Middle frontal gyrus (tissue), 1 donor: ENCODE measurements at regions not wholly inside any gene's neighbourhood (a gene's known extent, or its start where the extent isn't known, plus 50 kb on each side); places are given as distances from the start of the nearest gene placed in this dataset.
"Not testable (repeated sequence)": the region's sequence is repeated elsewhere in the genome, so short reads cannot be mapped to it uniquely, and the experiment has no call there.

Experiments used
- DNase-seq: peaks from one replicate; pipeline ENCODE4 v3.0.0-alpha.2; 2015; ENCODE audit warnings: low spot score; ENCODE audit errors: extremely low spot score

DNA sequence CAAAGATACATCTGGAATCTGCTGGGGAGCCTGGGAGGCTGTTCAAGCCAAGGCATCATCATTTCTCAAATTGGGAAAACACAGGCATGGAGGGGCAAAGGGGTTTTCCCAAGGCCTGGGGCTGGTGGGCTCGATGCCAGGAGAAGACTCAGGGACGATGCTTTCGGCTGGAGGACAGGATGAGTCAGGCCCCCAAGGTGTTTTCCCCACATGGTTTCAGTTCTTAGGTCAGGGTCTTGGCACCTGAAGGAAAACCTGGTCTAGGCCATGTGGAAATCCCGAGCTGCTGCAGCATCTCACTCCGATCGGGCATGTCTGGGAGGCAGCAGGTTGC, 348.1 kb downstream of the CDC5L start:
- no peak for DNase-seq

DNA sequence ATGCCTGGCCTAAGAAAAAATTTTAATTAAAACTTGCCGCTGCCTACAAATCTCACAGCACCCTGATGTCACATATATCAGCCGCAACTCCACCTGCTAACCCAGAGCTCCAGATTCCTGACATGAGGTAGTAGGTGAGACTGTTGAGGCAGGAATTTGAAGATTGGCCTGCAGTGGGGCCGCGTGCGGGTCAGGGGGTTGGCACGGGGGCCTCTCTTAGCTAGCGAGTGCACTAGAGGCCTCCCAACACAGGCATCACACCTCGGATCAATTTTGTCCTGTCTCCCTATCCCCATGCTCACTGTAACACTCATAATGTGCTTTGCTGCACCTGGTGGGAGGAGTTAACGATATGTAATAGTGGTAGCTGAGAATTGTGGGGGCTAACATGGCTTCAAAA, 349.8 kb downstream of the CDC5L start:
- DNase-seq: no peak

DNA sequence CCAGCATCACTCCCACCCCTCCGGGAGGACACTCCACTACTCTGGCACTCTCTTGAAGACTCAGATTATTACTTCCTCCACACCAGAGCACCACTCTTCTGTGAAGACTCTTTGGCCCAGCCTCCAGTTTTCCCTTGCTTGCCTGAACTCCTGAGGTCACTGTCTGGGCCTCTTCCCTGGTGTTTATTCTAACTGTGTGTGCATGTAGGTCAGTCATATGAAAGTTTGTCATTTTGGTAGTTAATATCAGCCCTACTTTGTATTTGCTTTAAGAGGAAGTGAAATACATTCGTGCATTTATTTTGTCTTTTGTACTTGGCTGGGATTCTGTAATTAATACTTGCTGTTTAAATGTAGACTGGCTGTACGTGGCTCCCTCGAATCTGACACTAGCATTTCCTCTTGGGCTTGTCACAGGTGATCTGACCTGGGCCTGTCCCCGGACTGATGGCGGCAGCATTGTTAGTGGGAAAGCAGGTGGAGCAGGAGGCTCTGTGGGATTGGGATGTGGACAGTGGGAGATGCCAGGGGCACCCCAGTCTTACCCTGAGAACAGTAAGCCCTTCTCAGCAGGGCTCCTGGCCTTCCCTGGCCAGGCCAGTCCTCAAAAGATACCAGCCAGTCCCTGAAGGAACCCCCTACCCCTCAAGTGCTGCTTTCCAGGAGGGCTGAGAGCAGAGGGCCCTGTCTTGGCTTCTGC, 350.5 kb downstream of the CDC5L start:
- no peak for DNase-seq

DNA sequence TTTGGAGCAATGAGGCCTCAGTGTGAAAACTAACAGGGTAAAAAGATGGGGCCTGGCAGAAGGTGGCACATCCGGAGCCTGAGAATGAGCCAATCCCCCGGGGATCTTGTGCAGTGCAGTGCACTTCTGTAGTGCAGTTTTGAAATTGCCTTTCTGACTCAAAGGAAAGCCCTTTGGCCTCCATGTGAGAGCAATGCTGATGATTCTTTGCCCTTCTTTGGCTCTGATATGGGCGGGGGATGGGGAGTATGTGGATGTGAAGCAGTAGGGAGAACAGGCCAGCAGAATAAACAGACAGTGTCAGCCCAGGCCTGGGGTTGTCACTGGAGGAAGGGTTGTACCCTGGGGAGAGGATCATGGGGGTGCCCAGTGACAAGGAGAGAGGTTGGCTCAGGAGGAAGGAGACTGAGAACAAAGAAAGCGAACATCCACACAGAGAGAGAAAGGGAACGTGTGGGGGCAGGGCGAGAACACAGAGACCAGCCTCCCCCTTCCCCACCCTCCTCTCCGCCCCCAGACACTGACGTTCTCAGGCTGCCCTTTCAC, 351.2 kb downstream of the CDC5L start:
- DNase-seq: no peak

DNA sequence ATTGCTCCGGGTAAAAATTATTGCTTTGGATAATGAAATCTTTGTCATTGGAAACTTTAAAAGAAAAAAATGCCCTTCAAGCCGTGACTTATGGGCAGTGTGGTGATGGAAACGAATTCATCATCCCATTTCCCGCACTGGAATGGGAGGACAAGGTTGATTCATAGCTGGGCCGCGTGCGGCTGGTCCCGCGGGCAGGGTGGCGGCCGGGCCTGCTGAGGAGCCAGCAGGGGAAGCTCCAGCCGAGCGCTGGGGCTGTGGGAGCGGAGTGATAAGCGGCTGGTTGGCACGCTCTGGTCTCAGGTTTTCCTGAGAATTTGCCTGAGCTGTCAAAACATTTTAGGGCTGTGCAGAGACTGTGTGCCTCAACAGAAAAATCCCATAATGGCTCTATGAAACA, 351.7 kb downstream of the CDC5L start:
- DNase-seq: no peak

DNA sequence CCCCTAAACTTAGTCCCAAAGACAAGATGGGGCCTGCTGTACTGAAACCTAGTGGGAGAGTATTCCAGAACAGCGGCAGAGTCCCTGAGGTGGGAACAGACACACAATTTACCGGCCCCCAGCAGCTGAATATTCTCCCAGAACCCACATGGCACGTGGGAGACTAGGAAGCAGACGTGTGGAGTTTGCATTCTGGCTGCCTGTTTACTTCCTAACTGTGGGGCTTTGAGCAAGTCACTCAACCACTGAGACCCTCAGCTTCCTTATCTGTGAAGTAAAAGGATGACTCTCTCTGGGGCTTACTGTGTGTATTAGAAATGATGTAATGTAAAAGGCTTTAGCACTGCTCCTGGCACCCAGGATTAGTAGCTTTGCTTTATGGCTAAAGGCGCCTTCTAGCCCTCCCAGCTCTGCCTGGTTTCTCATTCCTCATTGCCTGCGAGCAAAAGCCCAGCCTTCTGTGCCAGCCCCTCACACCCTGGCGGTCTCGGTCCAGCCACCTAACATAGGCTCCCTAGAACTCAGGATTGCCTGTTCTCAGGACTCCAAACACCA, 353.1 kb downstream of the CDC5L start:
- DNase-seq: no peak

DNA sequence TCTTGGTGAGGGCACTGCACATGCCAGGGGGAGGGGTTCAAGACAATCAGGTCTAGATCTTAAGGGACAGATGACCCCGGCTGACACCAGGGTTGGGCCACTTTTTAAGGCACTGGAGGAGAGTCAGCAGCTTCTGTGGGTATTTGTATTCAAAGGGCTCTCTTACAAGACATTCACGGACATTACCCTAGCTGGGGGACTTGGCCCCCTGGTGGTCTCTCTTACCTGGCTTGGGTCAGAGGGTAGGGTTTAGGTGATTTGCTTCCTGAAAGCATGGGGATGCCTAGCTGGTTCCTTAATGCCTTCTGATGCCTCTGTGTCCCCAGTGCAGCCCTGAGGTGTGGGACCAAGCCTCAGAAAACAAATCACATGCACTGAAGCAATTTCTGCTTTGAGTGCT, 354.7 kb downstream of the CDC5L start:
- no peak for DNase-seq

DNA sequence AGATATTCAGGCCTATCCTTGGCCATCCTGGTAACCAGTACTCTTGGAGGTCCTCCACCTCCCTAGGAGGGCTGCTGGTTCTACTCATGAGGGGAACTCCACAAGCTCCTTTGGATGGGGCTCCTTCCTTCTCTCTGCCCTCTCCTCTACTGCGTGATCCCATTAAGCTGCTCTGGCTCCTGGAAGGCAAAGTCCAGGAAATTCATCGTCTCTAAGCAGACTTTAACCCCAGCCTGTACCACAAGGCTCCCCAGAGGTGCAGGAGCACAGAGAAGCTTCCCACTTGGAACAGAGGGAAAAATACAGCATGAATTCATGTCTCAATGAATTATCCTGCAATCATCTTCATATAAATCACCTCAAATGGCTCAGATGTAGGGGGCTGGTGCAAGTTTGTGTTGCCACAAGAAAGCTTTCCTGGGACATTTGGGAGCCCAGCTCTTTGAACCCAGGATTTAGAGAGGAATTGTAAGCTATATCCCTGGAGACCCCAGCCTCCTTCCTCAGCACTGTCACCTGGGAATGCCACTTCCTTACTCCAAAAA, 355.4 kb downstream of the CDC5L start:
- no peak for DNase-seq

DNA sequence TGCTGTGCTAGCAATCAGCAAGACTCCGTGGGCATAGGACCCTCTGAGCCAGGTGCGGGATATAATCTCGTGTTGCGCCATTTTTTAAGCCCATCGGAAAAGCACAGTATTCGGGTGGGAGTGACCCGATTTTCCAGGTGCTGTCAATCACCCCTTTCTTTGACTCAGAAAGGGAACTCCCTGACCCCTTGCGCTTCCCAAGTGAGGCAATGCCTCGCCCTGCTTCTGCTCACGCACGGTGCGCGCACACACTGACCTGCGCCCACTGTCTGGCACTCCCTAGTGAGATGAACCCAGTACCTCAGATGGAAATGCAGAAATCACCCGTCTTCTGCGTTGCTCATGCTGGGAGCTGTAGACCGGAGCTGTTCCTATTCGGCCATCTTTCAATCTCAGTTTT, 372.6 kb downstream of the CDC5L start:
- not testable (repeated sequence) for DNase-seq

DNA sequence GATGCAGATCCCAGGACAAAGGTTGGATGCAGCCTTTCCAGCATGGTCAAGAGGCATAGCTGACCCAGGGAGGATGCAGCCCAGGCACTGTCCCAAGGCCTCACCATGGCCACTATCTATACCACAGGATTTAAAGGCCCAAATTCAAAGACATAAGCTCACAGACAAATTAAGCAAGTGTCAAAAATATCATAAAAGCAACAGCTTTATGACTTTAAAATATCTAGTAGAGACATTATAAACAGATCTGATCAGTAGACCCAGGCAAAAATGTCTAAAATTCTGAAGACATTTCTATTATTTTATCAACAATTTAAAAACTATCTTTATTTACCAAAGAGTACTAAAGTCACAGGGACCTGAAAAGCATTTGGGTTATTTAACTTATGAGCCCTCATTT, 373.5 kb downstream of the CDC5L start:
- no peak for DNase-seq

DNA sequence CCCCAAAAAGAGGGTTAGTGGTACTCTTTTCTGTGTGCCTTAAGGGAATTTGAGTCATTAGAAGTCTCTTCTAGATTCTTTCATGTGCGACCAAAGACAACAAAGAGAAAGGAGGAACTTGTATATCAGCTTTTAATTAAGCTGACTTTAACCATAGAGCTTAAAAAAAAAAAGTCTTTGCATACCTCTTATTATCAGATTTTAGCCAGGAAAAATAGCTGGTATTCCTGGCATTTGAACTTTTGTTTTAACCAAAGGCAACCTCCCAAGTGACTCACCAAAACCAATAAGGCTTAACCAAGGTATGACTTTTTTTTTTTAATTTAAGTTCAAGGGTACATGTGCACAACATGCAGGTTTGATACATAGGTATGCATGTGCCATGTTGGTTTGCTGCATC, 375.0 kb downstream of the CDC5L start:
- no peak for DNase-seq

DNA sequence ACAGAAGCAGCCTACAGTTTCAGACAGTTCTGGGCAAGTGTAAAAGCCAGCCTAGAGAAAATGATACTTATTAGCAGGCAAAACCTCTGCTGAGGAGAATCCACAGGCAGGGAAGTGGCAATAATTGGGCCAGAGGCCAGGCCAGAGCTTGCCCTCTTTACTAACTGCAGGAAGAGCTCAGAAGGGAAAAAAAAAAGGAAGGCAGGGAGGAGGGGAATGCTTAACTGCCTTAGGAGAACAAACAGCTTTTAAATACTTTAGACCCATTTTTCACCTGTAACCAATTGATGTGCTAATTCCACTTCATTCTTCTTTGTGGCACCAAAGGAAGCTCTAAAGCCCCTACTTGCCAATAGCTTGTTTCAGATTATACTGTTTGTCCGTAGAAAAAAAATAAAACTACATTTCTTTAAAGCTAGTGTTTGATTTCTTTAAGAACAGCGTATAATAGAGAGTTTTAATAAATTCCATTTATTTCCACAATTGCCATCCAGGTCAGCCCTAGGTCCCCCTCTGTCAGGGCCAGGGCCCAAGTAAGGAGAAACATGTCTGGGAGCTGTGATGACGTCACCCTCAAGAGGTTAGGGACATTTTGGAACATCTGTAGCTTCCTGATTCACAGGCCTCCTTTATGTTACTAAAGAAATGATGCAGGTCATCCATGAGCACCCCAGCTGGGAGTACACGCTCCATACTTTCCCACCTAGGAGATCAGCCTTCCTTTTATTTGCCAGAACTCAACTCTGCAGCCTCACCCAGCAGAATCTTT, 384.3 kb downstream of the CDC5L start:
- DNase-seq: no peak

DNA sequence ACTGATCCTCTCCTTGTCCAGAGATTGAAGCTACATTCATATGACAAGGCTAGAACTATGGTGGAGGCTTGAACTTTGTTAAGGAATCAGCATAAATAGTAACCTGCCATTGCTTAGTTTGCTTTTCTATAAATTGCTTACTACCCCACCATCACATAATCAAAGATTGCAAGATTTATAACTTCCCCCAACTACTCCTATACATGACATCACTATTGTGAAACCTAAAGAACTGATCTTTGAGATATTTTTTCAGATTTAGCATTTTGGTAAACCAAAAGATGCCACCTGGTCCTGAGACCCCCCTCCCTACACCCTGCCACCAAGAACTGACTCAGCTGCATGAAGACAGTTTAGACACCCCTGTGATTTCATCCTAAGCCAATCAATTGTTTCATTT, 385.3 kb downstream of the CDC5L start:
- DNase-seq: no peak

DNA sequence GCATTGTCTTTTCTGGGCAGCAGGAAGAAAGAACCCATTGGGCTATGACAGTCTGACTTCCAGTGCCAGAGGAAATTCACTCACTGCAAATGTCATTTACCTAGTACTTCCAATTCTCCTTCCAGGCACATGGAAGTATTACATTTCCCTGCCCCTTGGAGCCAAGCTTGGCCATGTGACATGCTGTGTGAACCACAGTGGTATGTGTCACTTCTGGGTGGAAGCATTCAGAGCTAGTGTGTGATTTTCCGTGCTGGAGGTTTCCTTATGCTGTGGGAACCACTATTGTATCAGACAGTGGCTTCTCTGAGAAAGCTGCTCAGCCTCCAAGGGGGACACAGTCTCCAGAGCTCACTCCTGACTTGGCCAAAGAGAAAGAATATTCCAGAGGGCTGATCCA, 387.6 kb downstream of the CDC5L start:
- no peak for DNase-seq

DNA sequence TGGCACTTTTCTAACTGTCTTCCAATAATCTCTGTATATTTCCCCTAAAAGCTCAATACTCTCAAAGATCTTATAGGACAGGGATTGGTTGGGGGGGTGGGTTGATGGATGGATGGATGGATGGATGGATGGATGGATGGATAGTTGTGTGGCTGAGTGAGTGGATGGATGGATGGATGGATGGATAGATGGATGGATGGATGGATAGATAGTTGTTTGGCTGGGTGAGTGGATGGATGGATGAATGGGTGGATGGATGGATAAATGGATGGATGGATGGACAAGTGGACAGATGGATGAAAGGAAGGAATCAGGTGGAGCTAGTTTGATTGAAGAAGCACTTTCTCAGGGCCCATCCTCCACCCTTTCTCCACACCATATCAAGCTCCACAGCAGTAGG, 388.8 kb downstream of the CDC5L start:
- no peak for DNase-seq

DNA sequence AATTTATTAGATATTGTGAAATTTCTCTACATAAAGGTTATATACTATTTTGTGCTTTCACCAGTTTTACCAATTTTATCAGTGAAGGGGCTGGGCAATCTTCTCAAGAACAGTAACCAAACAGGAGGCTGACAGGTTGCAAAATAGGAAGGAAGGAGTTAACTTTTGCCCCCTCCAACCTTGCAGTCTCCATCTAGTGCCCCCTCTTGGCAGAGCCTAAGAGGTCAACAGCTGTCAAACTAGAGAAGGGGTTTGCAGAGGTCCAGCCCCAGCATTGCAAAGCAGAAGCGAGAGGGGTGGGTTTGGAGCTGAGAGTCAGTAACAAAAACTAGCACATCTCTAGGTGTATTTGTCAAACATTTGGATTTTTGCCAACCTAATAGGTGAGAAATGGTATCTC, 391.0 kb downstream of the CDC5L start:
- DNase-seq: no peak
